ENCODE measurements at regions not wholly inside any gene's neighbourhood (a gene's known extent, or its start where the extent isn't known, plus 50 kb on each side); places are given as distances from the start of the nearest gene placed in this dataset.
A peak's percentile ranks its signal among the peaks of the same experiment; 100 is the strongest.

DNA sequence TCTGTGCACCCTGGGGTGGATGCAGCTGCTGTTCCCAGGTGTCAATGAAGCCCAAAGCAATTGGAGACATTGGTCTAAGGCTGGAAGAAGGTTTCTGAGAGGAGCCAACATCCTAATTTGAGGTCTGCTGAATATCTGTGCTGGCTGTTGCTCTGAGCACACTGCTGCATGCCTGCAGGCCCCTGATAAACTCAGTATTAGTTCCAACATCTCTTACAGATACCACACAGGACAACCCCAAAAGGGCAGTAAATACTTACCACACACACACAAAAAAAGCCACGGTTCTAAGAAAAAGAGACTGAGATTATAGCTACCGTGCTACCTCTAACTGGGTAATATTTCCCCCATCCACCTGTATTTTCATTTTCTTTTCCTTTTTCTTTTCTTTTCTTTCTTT lies 164.3 kb upstream of the SOX4 start:
- Histone ChIP-seq H4K20me1 (ENCODE audit: control insufficient read depth, extremely low read depth, insufficient read depth, low read length) (no peaks in the 10 kb centered on the region), H3K36me3 (ENCODE audit: control insufficient read depth, insufficient read depth, low read length) (no peaks in the 10 kb centered on the region), H3K4me1 (ENCODE audit: control insufficient read depth, extremely low read depth, insufficient read depth, low read length) (no peaks in the 10 kb centered on the region), H3K9ac (ENCODE audit: insufficient read depth, low read length) (no peak overlapping the region), H3K27me3 (ENCODE audit: control insufficient read depth, insufficient read depth, low read length) (no peaks in the 10 kb centered on the region), H3K79me2 (ENCODE audit: control insufficient read depth, insufficient read depth, low read length) (no peaks in the 10 kb centered on the region), H3K4me3 (replicated peaks in 1 of 4; ENCODE audit: control extremely low read depth in 1 of 4, insufficient read depth in 1 of 4, low read depth in 3 of 4, low read length in 4 of 4) (no peak overlapping the region), H3K27ac (ENCODE audit: insufficient read depth, low read length) (no peak overlapping the region), H3K9me3 (ENCODE audit: control insufficient read depth, insufficient read depth, low read depth, low read length) (no peaks in the 10 kb centered on the region), H2AFZ (ENCODE audit: low read length) (no peak overlapping the region), H3K4me2 (ENCODE audit: extremely low read depth, insufficient read depth, low read length) (no peak overlapping the region)
- DNase-seq (ENCODE audit: low read depth in 2 of 2): no peak
- TF ChIP-seq CTCF (conservative IDR thresholded peaks at IDR 0.05 in 1 of 2, IDR thresholded peaks at IDR 0.05 in 1 of 2; ENCODE audit: low read depth in 1 of 2, low read length in 2 of 2): no peak
- TF ChIP-seq EZH2 (IDR thresholded peaks at IDR 0.05; ENCODE audit: low read length, missing control alignments): no peak

GRCh38 chr6:21431526-21431925 lies 162.0 kb upstream of the SOX4 start:
- DNase-seq (ENCODE audit: low read depth in 2 of 2): no peak
- H3K27ac ChIP-seq (ENCODE audit: insufficient read depth, low read length): no peak overlapping the region
- no peaks in the 10 kb centered on the region for H4K20me1 ChIP-seq (ENCODE audit: control insufficient read depth, extremely low read depth, insufficient read depth, low read length)
- H3K4me3 ChIP-seq (replicated peaks in 1 of 4; ENCODE audit: control extremely low read depth in 1 of 4, insufficient read depth in 1 of 4, low read depth in 3 of 4, low read length in 4 of 4): no peak overlapping the region
- no peaks in the 10 kb centered on the region for H3K27me3 ChIP-seq (ENCODE audit: control insufficient read depth, insufficient read depth, low read length)
- H3K36me3 ChIP-seq (ENCODE audit: control insufficient read depth, insufficient read depth, low read length): no peaks in the 10 kb centered on the region
- H2AFZ ChIP-seq (ENCODE audit: low read length): no peak overlapping the region
- H3K9me3 ChIP-seq (ENCODE audit: control insufficient read depth, insufficient read depth, low read depth, low read length): no peaks in the 10 kb centered on the region
- no peak overlapping the region for H3K9ac ChIP-seq (ENCODE audit: insufficient read depth, low read length)
- no peak for TF ChIP-seq EZH2 (IDR thresholded peaks at IDR 0.05; ENCODE audit: low read length, missing control alignments)
- no peaks in the 10 kb centered on the region for H3K79me2 ChIP-seq (ENCODE audit: control insufficient read depth, insufficient read depth, low read length)
- H3K4me2 ChIP-seq (ENCODE audit: extremely low read depth, insufficient read depth, low read length): no peak overlapping the region
- H3K4me1 ChIP-seq (ENCODE audit: control insufficient read depth, extremely low read depth, insufficient read depth, low read length): no peaks in the 10 kb centered on the region

DNA sequence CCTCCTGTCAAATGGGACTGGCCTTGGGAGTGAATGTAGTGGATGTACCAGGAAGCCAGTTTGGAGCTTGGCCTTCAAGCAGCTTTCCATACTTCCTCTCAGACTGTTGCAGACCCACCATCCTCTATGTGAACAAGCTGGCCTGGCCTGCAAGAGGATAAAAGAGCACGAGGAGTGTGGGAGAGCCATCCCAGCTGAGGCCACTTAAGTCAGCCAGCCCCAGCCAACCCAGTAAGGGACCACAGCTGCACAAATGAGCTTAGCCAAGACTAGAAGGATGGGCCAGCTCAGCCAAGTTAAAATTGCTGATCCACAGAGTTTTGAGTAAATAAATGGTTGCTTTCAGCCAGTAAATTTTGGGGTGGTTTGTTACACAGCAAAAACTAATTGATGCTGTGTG lies 156.9 kb upstream of the SOX4 start:
- H2AFZ ChIP-seq (ENCODE audit: low read length): no peak overlapping the region
- DNase-seq (ENCODE audit: low read depth in 2 of 2): peak in 1 of 2 donors; percentile 47
- H3K27ac ChIP-seq (ENCODE audit: insufficient read depth, low read length): no peak overlapping the region
- H3K9me3 ChIP-seq (ENCODE audit: control insufficient read depth, insufficient read depth, low read depth, low read length): no peaks in the 10 kb centered on the region
- H3K79me2 ChIP-seq (ENCODE audit: control insufficient read depth, insufficient read depth, low read length): no peaks in the 10 kb centered on the region
- H3K9ac ChIP-seq (ENCODE audit: insufficient read depth, low read length): no peak overlapping the region
- TF ChIP-seq EZH2 (IDR thresholded peaks at IDR 0.05; ENCODE audit: low read length, missing control alignments): no peak
- no peak for TF ChIP-seq CTCF (conservative IDR thresholded peaks at IDR 0.05 in 1 of 2, IDR thresholded peaks at IDR 0.05 in 1 of 2; ENCODE audit: low read depth in 1 of 2, low read length in 2 of 2)
- no peak overlapping the region for H3K4me2 ChIP-seq (ENCODE audit: extremely low read depth, insufficient read depth, low read length)
- H3K4me1 ChIP-seq (ENCODE audit: control insufficient read depth, extremely low read depth, insufficient read depth, low read length): no peaks in the 10 kb centered on the region
- no peaks in the 10 kb centered on the region for H3K27me3 ChIP-seq (ENCODE audit: control insufficient read depth, insufficient read depth, low read length)
- no peak overlapping the region for H3K4me3 ChIP-seq (replicated peaks in 1 of 4; ENCODE audit: control extremely low read depth in 1 of 4, insufficient read depth in 1 of 4, low read depth in 3 of 4, low read length in 4 of 4)
- no peaks in the 10 kb centered on the region for H3K36me3 ChIP-seq (ENCODE audit: control insufficient read depth, insufficient read depth, low read length)
- no peaks in the 10 kb centered on the region for H4K20me1 ChIP-seq (ENCODE audit: control insufficient read depth, extremely low read depth, insufficient read depth, low read length)

All from fibroblast of lung (primary cell).